GM12878 (cell line): ENCODE measurements at regions not wholly inside any gene's neighbourhood (a gene's known extent, or its start where the extent isn't known, plus 50 kb on each side); places are given as distances from the start of the nearest gene placed in this dataset.

ENCODE experiments used
- ATAC-seq: fragments of 200-7000 bp; cut with Tn5 transposase; 3 replicates; pipeline ENCODE4 v1.9.1; 2020; ENCODE audit warnings: mild to moderate bottlenecking, moderate library complexity
- BruUV-seq: library from RNA; stranded (reverse); fragments of 400-500 nt; replicated peaks from 2 replicates; lab custom pipeline; 2021; lab: Mats Ljungman, UMichigan
- CTCF ChIA-PET: fragments of 300-600 bp; sonication (Branson Sonifier 250); formaldehyde crosslinking; extraction: SDS; loops from one replicate; lab custom pipeline; 2021; ENCODE audit warnings: inconsistent platforms; lab: Yijun Ruan, JAX
- POLR2A ChIA-PET: fragments of 350-600 bp; formaldehyde crosslinking; extraction: SDS; loops from one replicate; lab custom pipeline; 2021; ENCODE audit warnings: inconsistent platforms; lab: Charles Lee
- RAD21 ChIA-PET: fragments of 300-600 bp; sonication (Branson Sonifier 250); formaldehyde crosslinking; loops from one replicate; lab custom pipeline; 2023; ENCODE audit warnings: antibody characterized with exemption; ENCODE audit not compliant: unreplicated experiment; lab: Charles Lee
- SMC1A ChIA-PET: fragments of 300-600 bp; sonication (Branson Sonifier 250); formaldehyde crosslinking; loops from one replicate; lab custom pipeline; 2023; ENCODE audit not compliant: unreplicated experiment, uncharacterized antibody; lab: Charles Lee
- DNase-seq: peaks from one replicate; pipeline ENCODE4 v3.0.0-alpha.2; 2011; ENCODE audit warnings: low read depth, low spot score
- FAIRE-seq: peaks from 3 replicates; lab custom pipeline; 2011; peaks lifted over from hg19 to GRCh38; lab: Jason Lieb, UNC
- H2AFZ ChIP-seq: 2 replicates; pipeline ENCODE4 v1.6.0; 2011; ENCODE audit warnings: low read depth, low read length, control low read depth; ENCODE audit not compliant: control insufficient read depth
- H3K27ac ChIP-seq: 2 replicates; pipeline ENCODE4 v1.5.1; 2011; ENCODE audit warnings: control low read depth; ENCODE audit not compliant: control insufficient read depth, insufficient read depth
- H3K27me3 ChIP-seq, 2 experiments: replicated peaks in 1 of 2; 2 replicates each; pipeline versions ENCODE4 v1.6.0 to v1.6.1; 2011; ENCODE audit warnings: low read length in 1 of 2; ENCODE audit not compliant: control insufficient read depth in 2 of 2, insufficient read depth in 2 of 2
- H3K36me3 ChIP-seq, 2 experiments: 2 replicates each; pipeline ENCODE4 v1.5.1; 2011; ENCODE audit warnings: low read length in 1 of 2; ENCODE audit not compliant: control insufficient read depth in 2 of 2, insufficient read depth in 2 of 2
- H3K4me1 ChIP-seq: 2 replicates; pipeline ENCODE4 v1.6.1; 2011; ENCODE audit warnings: mild to moderate bottlenecking, low read length, moderate library complexity, mixed read lengths; ENCODE audit not compliant: control insufficient read depth, insufficient read depth
- H3K4me2 ChIP-seq: 2 replicates; pipeline ENCODE4 v1.6.0; 2011; ENCODE audit warnings: control low read depth; ENCODE audit not compliant: control insufficient read depth, insufficient read depth
- H3K4me3 ChIP-seq: fragments of 200-600 bp; sonication (generic); 2 replicates; pipeline ENCODE4 v1.5.1; 2016
- H3K79me2 ChIP-seq: 2 replicates; pipeline ENCODE4 v1.6.0; 2011; ENCODE audit warnings: low read length; ENCODE audit not compliant: control insufficient read depth, insufficient read depth
- H3K9ac ChIP-seq: 2 replicates; pipeline ENCODE4 v1.8.0; 2011; ENCODE audit warnings: low read length, control low read depth, mixed read lengths; ENCODE audit not compliant: control insufficient read depth, insufficient read depth
- H3K9me3 ChIP-seq: replicated peaks from 3 replicates; pipeline ENCODE4 v1.5.1; 2011; ENCODE audit warnings: mild to moderate bottlenecking, low read length; ENCODE audit not compliant: control insufficient read depth, insufficient read depth
- H4K20me1 ChIP-seq: 2 replicates; pipeline ENCODE4 v1.6.0; 2011; ENCODE audit not compliant: control insufficient read depth, insufficient read depth
- BACH1 ChIP-seq: fragments of 450-650 bp; IDR thresholded peaks from 2 replicates; pipeline ENCODE4 v1.6.1; 2017; ENCODE audit warnings: mild to moderate bottlenecking, borderline replicate concordance
- BCL11A ChIP-seq: IDR thresholded peaks from 2 replicates; pipeline ENCODE4 v1.6.1; 2011; ENCODE audit warnings: low read depth, low read length
- LARP7 ChIP-seq: fragments of 450-650 bp; IDR thresholded peaks from 2 replicates; pipeline ENCODE4 v1.6.1; 2017; ENCODE audit warnings: mild to moderate bottlenecking
- MXI1 ChIP-seq: fragments of 150-350 bp; IDR thresholded peaks from 2 replicates; pipeline ENCODE4 v1.6.1; 2011; ENCODE audit warnings: low read depth, mild to moderate bottlenecking, inconsistent platforms, low read length, improper control_type of control experiment
- POU2F2 ChIP-seq: IDR thresholded peaks from 3 replicates; pipeline ENCODE4 v1.6.1; 2011; ENCODE audit warnings: low read depth, mild to moderate bottlenecking, low read length, borderline replicate concordance
- RAD21 ChIP-seq: IDR thresholded peaks from 2 replicates; pipeline ENCODE4 v1.6.1; 2011; ENCODE audit warnings: mild to moderate bottlenecking, low read depth, low read length, moderate library complexity; ENCODE audit not compliant: insufficient read depth
- STAT1 ChIP-seq: fragments of 450-650 bp; conservative IDR thresholded peaks from 2 replicates; pipeline ENCODE4 v1.6.1; 2014; ENCODE audit warnings: antibody characterized with exemption, mild to moderate bottlenecking
- SUZ12 ChIP-seq: fragments of 200-600 bp; sonication (generic); IDR thresholded peaks from one replicate; pipeline ENCODE4 v1.6.1; 2018; ENCODE audit warnings: antibody characterized with exemption, mild to moderate bottlenecking; ENCODE audit not compliant: unreplicated experiment
- ZNF24 ChIP-seq: fragments of 450-650 bp; IDR thresholded peaks from 2 replicates; pipeline ENCODE4 v1.6.1; 2017; ENCODE audit warnings: antibody characterized with exemption, mild to moderate bottlenecking
- in situ Hi-C: fragments of 300-500 bp; cut with MboI; formaldehyde crosslinking; loops from 9 replicates; pipeline ENCODE4 v1.14.3; 2018; ENCODE audit warnings: mixed read lengths
- intact Hi-C: fragments of 100-400 bp; cut with micrococcal nuclease; formaldehyde crosslinking; loops from one replicate; pipeline ENCODE4 v1.14.2; 2022; ENCODE audit not compliant: unreplicated experiment
- TF ChIP-seq, protein P1 (sequence below): fragments of 450-650 bp; formaldehyde crosslinking; IDR thresholded peaks from 2 replicates; pipeline ENCODE4 v1.4.0; 2022; ENCODE audit warnings: mild to moderate bottlenecking, moderate library complexity
- TF ChIP-seq, protein P2 (sequence below): fragments of 450-650 bp; IDR thresholded peaks from 2 replicates; pipeline ENCODE4 v1.6.1; 2017; ENCODE audit warnings: low read depth, mild to moderate bottlenecking, moderate library complexity

DNA sequence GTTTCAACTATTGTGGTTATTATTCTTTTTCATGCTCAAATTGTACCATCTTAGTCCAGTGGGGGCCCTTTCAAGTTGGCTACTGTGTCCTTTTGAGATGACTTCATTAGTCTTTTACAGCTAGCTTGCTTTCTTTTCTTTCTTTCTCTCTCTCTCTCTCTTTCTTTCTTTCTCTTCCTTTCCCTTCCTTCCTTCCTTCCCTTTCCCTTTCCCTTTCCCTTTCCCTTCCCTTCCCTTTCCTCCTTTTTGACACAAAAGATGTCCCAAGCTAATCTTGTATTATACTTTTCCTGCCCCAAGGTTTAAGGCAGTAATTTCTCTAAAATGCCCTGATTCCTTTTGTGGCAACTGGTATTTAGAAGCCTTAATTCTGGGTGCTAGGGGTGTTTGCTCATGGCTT is 213.0 kb upstream of the TBC1D5 start:
- FAIRE-seq (no peak), DNase-seq (no peak), ATAC-seq (no peak)
- Histone ChIP-seq H3K27me3 (no peaks in the 10 kb centered on the region), H3K4me3 (no peak overlapping the region), H3K27ac (no peak overlapping the region), H3K4me1 (no peaks in the 10 kb centered on the region), H3K9ac (no peak overlapping the region), H4K20me1 (no peaks in the 10 kb centered on the region), H3K79me2 (no peaks in the 10 kb centered on the region), H3K9me3 (no peaks in the 10 kb centered on the region; the same call in 2 of the 3 replicates), H3K36me3 (no peaks in the 10 kb centered on the region), H2AFZ (no peak overlapping the region), H3K4me2 (no peak overlapping the region)
- RAD21 ChIA-PET: no interaction called here
- in situ Hi-C loops (no loop called here), intact Hi-C loops (no loop called here)
- TF ChIP-seq LARP7: no peak
- TF ChIP-seq RAD21: no peak
- no peak for TF ChIP-seq MXI1
- TF ChIP-seq, protein P1, sequence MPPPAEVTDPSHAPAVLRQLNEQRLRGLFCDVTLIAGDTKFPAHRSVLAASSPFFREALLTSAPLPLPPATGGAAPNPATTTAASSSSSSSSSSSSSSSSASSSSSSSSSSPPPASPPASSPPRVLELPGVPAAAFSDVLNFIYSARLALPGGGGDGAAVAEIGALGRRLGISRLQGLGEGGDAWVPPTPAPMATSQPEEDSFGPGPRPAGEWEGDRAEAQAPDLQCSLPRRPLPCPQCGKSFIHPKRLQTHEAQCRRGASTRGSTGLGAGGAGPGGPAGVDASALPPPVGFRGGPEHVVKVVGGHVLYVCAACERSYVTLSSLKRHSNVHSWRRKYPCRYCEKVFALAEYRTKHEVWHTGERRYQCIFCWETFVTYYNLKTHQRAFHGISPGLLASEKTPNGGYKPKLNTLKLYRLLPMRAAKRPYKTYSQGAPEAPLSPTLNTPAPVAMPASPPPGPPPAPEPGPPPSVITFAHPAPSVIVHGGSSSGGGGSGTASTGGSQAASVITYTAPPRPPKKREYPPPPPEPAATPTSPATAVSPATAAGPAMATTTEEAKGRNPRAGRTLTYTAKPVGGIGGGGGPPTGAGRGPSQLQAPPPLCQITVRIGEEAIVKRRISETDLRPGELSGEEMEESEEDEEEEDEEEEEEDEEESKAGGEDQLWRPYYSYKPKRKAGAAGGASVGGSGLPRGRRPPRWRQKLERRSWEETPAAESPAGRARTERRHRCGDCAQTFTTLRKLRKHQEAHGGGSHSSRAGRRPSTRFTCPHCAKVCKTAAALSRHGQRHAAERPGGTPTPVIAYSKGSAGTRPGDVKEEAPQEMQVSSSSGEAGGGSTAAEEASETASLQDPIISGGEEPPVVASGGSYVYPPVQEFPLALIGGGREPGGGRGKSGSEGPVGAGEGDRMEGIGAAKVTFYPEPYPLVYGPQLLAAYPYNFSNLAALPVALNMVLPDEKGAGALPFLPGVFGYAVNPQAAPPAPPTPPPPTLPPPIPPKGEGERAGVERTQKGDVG (CRISPR knock-in tag): no peak
- TF ChIP-seq, protein P2, sequence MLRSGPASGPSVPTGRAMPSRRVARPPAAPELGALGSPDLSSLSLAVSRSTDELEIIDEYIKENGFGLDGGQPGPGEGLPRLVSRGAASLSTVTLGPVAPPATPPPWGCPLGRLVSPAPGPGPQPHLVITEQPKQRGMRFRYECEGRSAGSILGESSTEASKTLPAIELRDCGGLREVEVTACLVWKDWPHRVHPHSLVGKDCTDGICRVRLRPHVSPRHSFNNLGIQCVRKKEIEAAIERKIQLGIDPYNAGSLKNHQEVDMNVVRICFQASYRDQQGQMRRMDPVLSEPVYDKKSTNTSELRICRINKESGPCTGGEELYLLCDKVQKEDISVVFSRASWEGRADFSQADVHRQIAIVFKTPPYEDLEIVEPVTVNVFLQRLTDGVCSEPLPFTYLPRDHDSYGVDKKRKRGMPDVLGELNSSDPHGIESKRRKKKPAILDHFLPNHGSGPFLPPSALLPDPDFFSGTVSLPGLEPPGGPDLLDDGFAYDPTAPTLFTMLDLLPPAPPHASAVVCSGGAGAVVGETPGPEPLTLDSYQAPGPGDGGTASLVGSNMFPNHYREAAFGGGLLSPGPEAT: no peak
- no peak for TF ChIP-seq ZNF24
- TF ChIP-seq BACH1: no peak
- TF ChIP-seq BCL11A: no peak
- TF ChIP-seq POU2F2: no peak
- TF ChIP-seq STAT1: no peak
- no peak for TF ChIP-seq SUZ12
- CTCF ChIA-PET: no interaction called here
- BruUV-seq: no TSS peak
- SMC1A ChIA-PET: no interaction called here
- POLR2A ChIA-PET: no interaction called here
